ENCODE measurements at regions not wholly inside any gene's neighbourhood (a gene's known extent, or its start where the extent isn't known, plus 50 kb on each side); places are given as distances from the start of the nearest gene placed in this dataset.

GRCh38 chr3:118497274-118497673 is 537.4 kb downstream of the IGSF11 start:
- POLR2A ChIA-PET: no interaction called here
- CTCF ChIA-PET: no interaction called here

DNA sequence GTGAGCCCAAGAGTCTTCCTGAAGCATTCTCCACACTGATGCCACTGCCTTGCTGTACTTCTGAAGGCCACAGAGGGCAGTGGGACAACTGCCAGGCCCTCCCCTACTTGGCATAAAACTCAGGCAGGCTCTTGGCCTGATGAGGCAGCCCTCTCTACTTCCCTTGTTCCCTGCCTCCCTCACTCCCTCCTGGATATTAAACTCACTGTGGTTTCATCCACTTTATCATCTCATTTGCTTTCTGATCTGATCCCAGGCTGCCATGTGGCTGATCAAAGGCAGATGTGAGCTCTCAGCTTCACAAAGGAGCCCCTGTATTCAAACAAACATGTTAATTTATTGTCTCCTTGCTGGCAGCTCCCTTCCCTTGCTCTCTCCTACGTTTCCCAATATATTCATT is 533.5 kb downstream of the IGSF11 start:
- TF ChIP-seq CTBP1 (IDR thresholded peaks at IDR 0.05; ENCODE audit: borderline replicate concordance): no peak
- no peak for TF ChIP-seq HDGF (IDR thresholded peaks at IDR 0.05; ENCODE audit: borderline replicate concordance)
- no peak for TF ChIP-seq PKNOX1 (IDR thresholded peaks at IDR 0.05)
- no peak for TF ChIP-seq TARDBP (IDR thresholded peaks at IDR 0.05)
- ChIA-PET POLR2A (no interaction called here), CTCF (no interaction called here)
- peak; percentile 26 for DNase-seq (ENCODE audit: extremely low spot score)

More at GRCh38 chr3:118497274-118497673, 537.4 kb downstream of the IGSF11 start:
- no peak for DNase-seq (ENCODE audit: extremely low spot score)
- TF ChIP-seq HDGF (IDR thresholded peaks at IDR 0.05; ENCODE audit: borderline replicate concordance) (no peak), LEF1 (IDR thresholded peaks at IDR 0.05; ENCODE audit: borderline replicate concordance) (no peak), BHLHE40 (IDR thresholded peaks at IDR 0.05; ENCODE audit: borderline replicate concordance) (no peak), FOXM1 (IDR thresholded peaks at IDR 0.05; ENCODE audit: borderline replicate concordance) (no peak), SP1 (IDR thresholded peaks at IDR 0.05) (no peak), CTBP1 (IDR thresholded peaks at IDR 0.05; ENCODE audit: borderline replicate concordance) (no peak), NFRKB (IDR thresholded peaks at IDR 0.05) (no peak), PKNOX1 (IDR thresholded peaks at IDR 0.05) (no peak), ZNF384 (IDR thresholded peaks at IDR 0.05) (no peak)

- DNase-seq (ENCODE audit: extremely low spot score): no peak
- POLR2A ChIA-PET: no interaction called here
- TF ChIP-seq FOXA1 (IDR thresholded peaks at IDR 0.05) (no peak), CTBP1 (IDR thresholded peaks at IDR 0.05; ENCODE audit: borderline replicate concordance) (no peak), LEF1 (IDR thresholded peaks at IDR 0.05; ENCODE audit: borderline replicate concordance) (no peak), SP1 (IDR thresholded peaks at IDR 0.05) (no peak), ELF4 (IDR thresholded peaks at IDR 0.05) (no peak), BHLHE40 (IDR thresholded peaks at IDR 0.05; ENCODE audit: borderline replicate concordance) (no peak), L3MBTL2 (conservative IDR thresholded peaks at IDR 0.05) (no peak), ZNF384 (IDR thresholded peaks at IDR 0.05) (no peak), TARDBP (IDR thresholded peaks at IDR 0.05) (no peak), FOXK2 (IDR thresholded peaks at IDR 0.05) (no peak), HDGF (IDR thresholded peaks at IDR 0.05; ENCODE audit: borderline replicate concordance) (no peak), NFRKB (IDR thresholded peaks at IDR 0.05) (no peak), SUZ12 (IDR thresholded peaks at IDR 0.05) (no peak), ARNT (IDR thresholded peaks at IDR 0.05) (no peak), PKNOX1 (IDR thresholded peaks at IDR 0.05) (no peak), FOXM1 (IDR thresholded peaks at IDR 0.05; ENCODE audit: borderline replicate concordance) (no peak)
- CTCF ChIA-PET: no interaction called here
These were observed 529.7 kb downstream of the IGSF11 start for GRCh38 chr3:118504906-118505305.

- CTCF ChIA-PET: no interaction called here
- no peak for DNase-seq (ENCODE audit: extremely low spot score)
- TF ChIP-seq CTBP1 (IDR thresholded peaks at IDR 0.05; ENCODE audit: borderline replicate concordance): no peak
- no peak for TF ChIP-seq L3MBTL2 (conservative IDR thresholded peaks at IDR 0.05)
- TF ChIP-seq SP1 (IDR thresholded peaks at IDR 0.05): no peak
- TF ChIP-seq ARNT (IDR thresholded peaks at IDR 0.05): no peak
- TF ChIP-seq FOXK2 (IDR thresholded peaks at IDR 0.05): no peak
- no peak for TF ChIP-seq HDGF (IDR thresholded peaks at IDR 0.05; ENCODE audit: borderline replicate concordance)
- TF ChIP-seq LEF1 (IDR thresholded peaks at IDR 0.05; ENCODE audit: borderline replicate concordance): no peak
- TF ChIP-seq SUZ12 (IDR thresholded peaks at IDR 0.05): no peak
- TF ChIP-seq FOXA1 (IDR thresholded peaks at IDR 0.05): no peak
- TF ChIP-seq NFRKB (IDR thresholded peaks at IDR 0.05): no peak
- TF ChIP-seq ZNF384 (IDR thresholded peaks at IDR 0.05): no peak
- no peak for TF ChIP-seq BHLHE40 (IDR thresholded peaks at IDR 0.05; ENCODE audit: borderline replicate concordance)
- TF ChIP-seq ELF4 (IDR thresholded peaks at IDR 0.05): no peak
- TF ChIP-seq FOXM1 (IDR thresholded peaks at IDR 0.05; ENCODE audit: borderline replicate concordance): no peak
- no peak for TF ChIP-seq PKNOX1 (IDR thresholded peaks at IDR 0.05)
- no peak for TF ChIP-seq TARDBP (IDR thresholded peaks at IDR 0.05)
- POLR2A ChIA-PET: no interaction called here
These were observed 528.9 kb downstream of the IGSF11 start for GRCh38 chr3:118505784-118506183.

DNA sequence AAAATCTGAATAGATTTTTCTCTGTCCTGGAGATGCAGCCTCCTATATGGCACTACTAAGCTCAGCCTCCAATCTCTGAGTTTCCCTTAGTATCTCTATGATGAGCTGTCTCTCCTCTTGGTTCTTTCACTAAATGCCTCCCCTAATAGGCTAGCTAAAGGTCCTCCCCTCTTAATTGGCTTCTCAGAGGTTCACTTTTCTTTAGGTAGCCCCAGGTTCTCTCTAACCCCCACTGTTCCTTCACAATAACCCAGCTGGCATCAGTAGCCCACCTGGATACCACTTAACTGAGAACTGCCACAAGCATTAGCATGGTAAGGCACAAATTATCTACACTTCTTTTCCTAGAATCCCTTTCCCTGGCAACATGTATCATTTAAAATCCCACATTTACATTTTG is 523.2 kb downstream of the IGSF11 start:
- DNase-seq (ENCODE audit: extremely low spot score): no peak
- ChIA-PET POLR2A (no interaction called here), CTCF (no interaction called here)
- TF ChIP-seq ARNT (IDR thresholded peaks at IDR 0.05) (no peak), NFRKB (IDR thresholded peaks at IDR 0.05) (no peak), CTBP1 (IDR thresholded peaks at IDR 0.05; ENCODE audit: borderline replicate concordance) (no peak), TARDBP (IDR thresholded peaks at IDR 0.05) (no peak), HDGF (IDR thresholded peaks at IDR 0.05; ENCODE audit: borderline replicate concordance) (no peak), BHLHE40 (IDR thresholded peaks at IDR 0.05; ENCODE audit: borderline replicate concordance) (no peak), ZNF384 (IDR thresholded peaks at IDR 0.05) (no peak), ELF4 (IDR thresholded peaks at IDR 0.05) (no peak), SUZ12 (IDR thresholded peaks at IDR 0.05) (no peak), SP1 (IDR thresholded peaks at IDR 0.05) (no peak), L3MBTL2 (conservative IDR thresholded peaks at IDR 0.05) (no peak), FOXK2 (IDR thresholded peaks at IDR 0.05) (no peak), PKNOX1 (IDR thresholded peaks at IDR 0.05) (no peak), LEF1 (IDR thresholded peaks at IDR 0.05; ENCODE audit: borderline replicate concordance) (no peak), FOXA1 (IDR thresholded peaks at IDR 0.05) (no peak), FOXM1 (IDR thresholded peaks at IDR 0.05; ENCODE audit: borderline replicate concordance) (no peak)
